ENCODE measurements at regions not wholly inside any gene's neighbourhood (a gene's known extent, or its start where the extent isn't known, plus 50 kb on each side); places are given as distances from the start of the nearest gene placed in this dataset.
"Not testable (repeated sequence)": the region's sequence is repeated elsewhere in the genome, so short reads cannot be mapped to it uniquely, and the experiment has no call there.

DNA sequence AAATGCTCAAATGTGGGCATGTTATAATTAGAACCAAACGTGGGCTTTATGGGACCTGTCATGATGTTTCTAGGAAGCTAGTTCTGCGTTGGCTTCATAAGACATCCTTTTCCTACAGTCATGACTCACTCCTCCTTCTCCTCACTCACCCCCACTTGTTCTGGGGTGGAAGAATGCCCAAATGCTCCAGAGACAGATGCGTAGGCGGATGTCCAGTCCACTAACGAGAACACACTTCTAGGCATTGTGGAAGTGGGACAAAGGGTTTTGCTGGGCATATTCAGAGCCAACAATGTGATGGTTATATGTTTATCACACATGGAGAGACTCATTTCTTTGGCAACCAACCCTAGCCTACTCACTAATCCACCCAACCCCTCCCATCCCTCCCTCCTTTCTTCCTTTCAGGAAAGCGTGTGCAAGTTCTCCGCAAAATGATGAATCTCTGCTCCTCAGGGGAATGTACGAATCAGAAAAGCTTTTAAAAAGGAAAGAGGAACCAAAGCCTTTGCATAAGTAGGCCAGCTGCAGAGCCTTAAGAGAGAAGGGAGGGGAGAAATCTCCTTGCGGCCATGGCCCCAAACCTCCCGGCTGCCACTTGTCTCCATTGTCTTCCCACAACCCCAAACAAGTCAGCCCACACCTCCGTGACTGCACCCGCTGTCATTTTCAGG is 123.0 kb upstream of the SPRED1 start:
- DNase-seq (ENCODE audit: low spot score): peak; percentile 67
- TF ChIP-seq, protein P1, sequence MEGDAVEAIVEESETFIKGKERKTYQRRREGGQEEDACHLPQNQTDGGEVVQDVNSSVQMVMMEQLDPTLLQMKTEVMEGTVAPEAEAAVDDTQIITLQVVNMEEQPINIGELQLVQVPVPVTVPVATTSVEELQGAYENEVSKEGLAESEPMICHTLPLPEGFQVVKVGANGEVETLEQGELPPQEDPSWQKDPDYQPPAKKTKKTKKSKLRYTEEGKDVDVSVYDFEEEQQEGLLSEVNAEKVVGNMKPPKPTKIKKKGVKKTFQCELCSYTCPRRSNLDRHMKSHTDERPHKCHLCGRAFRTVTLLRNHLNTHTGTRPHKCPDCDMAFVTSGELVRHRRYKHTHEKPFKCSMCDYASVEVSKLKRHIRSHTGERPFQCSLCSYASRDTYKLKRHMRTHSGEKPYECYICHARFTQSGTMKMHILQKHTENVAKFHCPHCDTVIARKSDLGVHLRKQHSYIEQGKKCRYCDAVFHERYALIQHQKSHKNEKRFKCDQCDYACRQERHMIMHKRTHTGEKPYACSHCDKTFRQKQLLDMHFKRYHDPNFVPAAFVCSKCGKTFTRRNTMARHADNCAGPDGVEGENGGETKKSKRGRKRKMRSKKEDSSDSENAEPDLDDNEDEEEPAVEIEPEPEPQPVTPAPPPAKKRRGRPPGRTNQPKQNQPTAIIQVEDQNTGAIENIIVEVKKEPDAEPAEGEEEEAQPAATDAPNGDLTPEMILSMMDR (IDR thresholded peaks at IDR 0.05): no peak
- ATAC-seq (ENCODE audit: low FRiP score): peak; percentile 88

- peak; percentile 15 for ATAC-seq (ENCODE audit: low FRiP score)
- TF ChIP-seq, protein P1 (IDR thresholded peaks at IDR 0.05): no peak
- DNase-seq (ENCODE audit: low spot score): no peak
Measured at GRCh38 chr15:38130205-38130567, 122.5 kb upstream of the SPRED1 start.

- TF ChIP-seq, protein P1 (IDR thresholded peaks at IDR 0.05): no peak
- DNase-seq (ENCODE audit: low spot score) (peak; percentile 75), ATAC-seq (ENCODE audit: low FRiP score) (peak; percentile 67)
Measured at GRCh38 chr15:38130740-38131498, 121.7 kb upstream of the SPRED1 start.

GRCh38 chr15:38134252-38134651 is 118.4 kb upstream of the SPRED1 start:
- DNase-seq (ENCODE audit: low spot score) (no peak), ATAC-seq (ENCODE audit: low FRiP score) (no peak)
- TF ChIP-seq, protein P1 (IDR thresholded peaks at IDR 0.05): no peak

GRCh38 chr15:38142195-38142594 is 110.4 kb upstream of the SPRED1 start:
- not testable (repeated sequence) for DNase-seq (ENCODE audit: low spot score); ATAC-seq (ENCODE audit: low FRiP score)

DNA sequence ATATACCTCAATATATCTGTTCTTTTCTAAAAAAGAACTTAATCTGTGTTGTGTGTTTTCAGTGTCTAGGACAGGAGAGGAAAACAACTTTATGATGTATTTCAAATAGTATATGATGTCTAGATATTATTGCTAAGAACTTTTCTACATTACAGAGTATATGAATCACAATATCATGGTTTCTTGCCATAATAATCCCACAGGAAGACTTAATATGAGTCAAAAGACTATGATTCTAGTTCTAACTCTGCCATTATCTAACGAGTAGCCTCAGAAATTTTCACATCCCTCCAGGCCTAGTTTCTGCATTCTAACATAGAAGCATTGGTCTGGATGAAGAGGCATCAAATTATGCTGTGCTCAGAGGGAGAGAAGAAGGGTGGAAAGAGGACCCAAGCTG is 107.7 kb upstream of the SPRED1 start:
- no peak for ATAC-seq (ENCODE audit: low FRiP score)
- TF ChIP-seq, protein P1 (IDR thresholded peaks at IDR 0.05): no peak
- no peak for DNase-seq (ENCODE audit: low spot score)

- ATAC-seq (ENCODE audit: low FRiP score) (no peak), DNase-seq (ENCODE audit: low spot score) (no peak)
- TF ChIP-seq, protein P1 (IDR thresholded peaks at IDR 0.05): no peak
Measured at GRCh38 chr15:38145651-38146111, 107.0 kb upstream of the SPRED1 start.

Data from omental fat pad (tissue), 3 donors.